ENCODE measurements at regions not wholly inside any gene's neighbourhood (a gene's known extent, or its start where the extent isn't known, plus 50 kb on each side); places are given as distances from the start of the nearest gene placed in this dataset.

GRCh38 chr6:62670490-62671223, 384.6 kb upstream of the KHDRBS2 start:
- no peak for DNase-seq

DNA sequence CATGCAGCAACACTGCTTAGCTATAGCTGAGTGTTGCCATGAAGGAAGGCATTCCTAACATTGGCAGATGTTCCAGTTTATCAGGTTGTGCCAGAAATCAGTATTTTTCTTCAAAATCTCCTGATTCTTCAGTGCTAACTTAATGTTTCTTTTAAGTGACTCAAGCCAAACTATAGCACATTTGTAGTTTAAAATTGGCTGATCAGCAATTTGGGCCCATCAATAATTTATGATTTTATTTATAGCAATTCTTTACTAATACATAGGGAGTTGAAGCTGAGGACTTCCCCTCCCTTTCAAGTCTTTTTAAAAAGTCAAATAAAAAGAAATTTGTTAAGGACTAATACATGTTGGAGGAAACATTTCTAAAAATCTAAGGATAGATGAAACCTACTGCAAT, 383.8 kb upstream of the KHDRBS2 start:
- DNase-seq: no peak

- DNase-seq: no peak
Observed at GRCh38 chr6:62652692-62653328, 366.8 kb upstream of the KHDRBS2 start.

GRCh38 chr6:62645274-62645673, 359.2 kb upstream of the KHDRBS2 start:
- no peak for DNase-seq

DNA sequence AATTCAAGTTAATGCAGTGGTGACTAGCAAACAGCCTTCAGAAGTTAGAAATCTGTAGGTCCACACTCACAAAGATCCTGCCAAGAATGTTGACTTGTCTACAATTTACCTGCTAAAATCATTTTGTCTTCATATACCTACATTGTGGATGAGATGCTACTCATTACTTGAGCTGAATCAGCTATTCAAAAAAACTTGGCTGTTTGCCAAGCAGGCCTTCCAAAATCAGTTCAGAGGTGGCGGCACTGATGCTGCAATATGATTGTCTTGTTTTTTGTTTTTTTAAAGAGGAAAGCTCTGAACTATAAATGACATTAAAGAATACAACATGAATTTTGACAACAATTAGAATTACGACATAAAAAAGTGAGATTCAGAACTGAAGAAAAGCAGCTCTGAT, 354.7 kb upstream of the KHDRBS2 start:
- no peak for DNase-seq

DNA sequence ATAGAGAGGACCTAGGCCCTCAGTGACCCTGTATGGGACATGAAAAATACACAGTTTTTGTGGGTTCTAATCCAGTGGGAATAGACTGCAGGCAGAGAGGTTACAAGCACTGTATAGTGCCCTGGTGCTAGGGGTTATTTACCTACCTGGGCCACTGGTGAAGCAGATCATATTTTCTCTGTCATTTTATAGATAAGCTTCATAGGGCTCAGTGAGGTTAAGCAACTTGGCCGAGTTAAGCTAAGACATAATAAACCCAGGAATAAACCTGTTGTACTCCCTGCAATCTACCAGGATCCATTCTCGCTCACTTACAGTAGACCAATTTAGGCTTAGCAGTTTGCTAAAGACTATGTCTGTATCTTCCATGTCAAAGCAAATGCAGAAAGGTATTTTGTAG, 340.6 kb upstream of the KHDRBS2 start:
- no peak for DNase-seq

GRCh38 chr6:62623846-62624532, 338.0 kb upstream of the KHDRBS2 start:
- no peak for DNase-seq

- no peak for DNase-seq
Observed at GRCh38 chr6:62615366-62616015, 329.5 kb upstream of the KHDRBS2 start.

GRCh38 chr6:62614442-62614841, 328.4 kb upstream of the KHDRBS2 start:
- DNase-seq: no peak

DNA sequence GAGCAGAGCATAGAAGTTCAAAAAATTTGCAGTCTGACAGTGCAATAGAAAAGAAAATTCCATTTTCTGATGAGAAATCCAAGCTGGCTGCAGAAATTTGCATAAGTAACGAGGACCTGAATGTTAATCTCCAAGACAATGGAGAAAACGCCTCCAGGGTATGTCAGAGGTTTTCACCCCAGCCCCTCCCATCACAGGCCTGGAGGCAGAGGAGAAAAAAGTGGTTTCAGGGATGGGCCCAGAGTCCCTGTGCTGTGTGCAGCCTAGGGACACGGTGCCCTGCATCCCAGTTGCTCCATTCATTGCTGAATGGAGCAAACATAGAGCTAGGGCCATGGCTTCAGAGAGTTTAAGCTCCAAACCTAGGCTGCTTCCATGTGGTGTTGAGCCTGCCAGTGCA, 327.9 kb upstream of the KHDRBS2 start:
- DNase-seq: no peak

DNA sequence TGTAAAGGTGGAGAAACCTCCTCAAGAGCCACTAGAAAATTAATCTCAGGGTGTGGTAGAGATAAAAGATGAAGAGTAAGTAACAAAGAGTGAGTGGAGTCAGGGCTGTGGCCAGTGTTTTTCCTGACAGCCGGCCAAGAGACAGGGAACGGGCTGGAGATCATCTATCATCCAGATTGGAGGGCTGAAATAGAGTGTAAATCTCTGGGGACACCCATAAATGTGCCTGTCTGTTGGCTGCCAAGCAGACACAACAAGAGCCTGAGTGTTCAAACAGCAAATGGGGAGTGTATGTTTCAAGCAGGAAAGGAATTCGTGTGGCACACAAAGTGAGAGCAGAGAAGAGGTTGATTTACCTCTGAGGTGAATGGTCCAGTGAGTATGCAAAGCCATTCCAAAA, 326.4 kb upstream of the KHDRBS2 start:
- no peak for DNase-seq

- DNase-seq: no peak
Observed at GRCh38 chr6:62570372-62570771, 284.3 kb upstream of the KHDRBS2 start.

GRCh38 chr6:62541502-62541901, 255.5 kb upstream of the KHDRBS2 start:
- no peak for DNase-seq

GRCh38 chr6:62530985-62531384, 245.0 kb upstream of the KHDRBS2 start:
- no peak for DNase-seq

- no peak for DNase-seq
Observed at GRCh38 chr6:62528894-62529526, 243.0 kb upstream of the KHDRBS2 start.

DNA sequence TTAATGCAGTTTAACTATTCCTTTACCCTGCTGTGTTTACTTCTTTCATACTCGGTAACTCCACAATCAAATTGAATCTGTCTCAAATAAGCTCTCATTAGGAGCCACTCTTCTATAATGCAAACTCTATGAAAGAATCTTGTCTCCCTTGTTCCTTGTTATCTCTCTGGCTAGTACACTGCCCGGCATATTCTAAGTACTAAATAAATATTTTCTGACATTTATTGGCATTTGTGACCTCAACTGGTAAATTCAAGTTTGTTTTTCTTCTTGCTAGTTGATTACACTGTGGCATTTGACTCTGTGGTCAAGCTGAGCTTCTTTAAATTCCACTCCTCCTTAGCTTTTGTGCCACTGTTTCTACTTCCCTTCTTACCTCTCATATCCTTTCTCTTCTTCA, 237.6 kb upstream of the KHDRBS2 start:
- DNase-seq: no peak

DNA sequence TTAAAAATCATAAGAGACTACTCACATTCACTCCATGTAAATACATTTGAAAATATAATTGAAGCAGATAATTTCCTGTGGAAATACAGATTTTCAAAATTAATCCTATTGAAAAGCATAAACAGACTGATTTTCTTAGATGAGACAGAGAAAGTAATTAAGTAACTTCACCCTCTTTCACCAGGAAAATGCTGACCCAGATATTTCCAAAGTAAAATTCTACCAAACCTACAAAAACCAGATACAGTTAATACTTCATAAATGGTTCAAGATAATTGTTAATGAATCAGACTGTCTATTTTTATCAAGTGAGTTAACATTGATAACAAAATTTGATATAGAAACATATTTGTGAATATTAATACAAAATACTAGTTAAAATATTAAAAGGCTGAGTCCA, 233.5 kb upstream of the KHDRBS2 start:
- DNase-seq: no peak

GRCh38 chr6:62516291-62517141, 230.5 kb upstream of the KHDRBS2 start:
- no peak for DNase-seq

- no peak for DNase-seq
Observed at GRCh38 chr6:62492192-62492822, 206.3 kb upstream of the KHDRBS2 start.

DNA sequence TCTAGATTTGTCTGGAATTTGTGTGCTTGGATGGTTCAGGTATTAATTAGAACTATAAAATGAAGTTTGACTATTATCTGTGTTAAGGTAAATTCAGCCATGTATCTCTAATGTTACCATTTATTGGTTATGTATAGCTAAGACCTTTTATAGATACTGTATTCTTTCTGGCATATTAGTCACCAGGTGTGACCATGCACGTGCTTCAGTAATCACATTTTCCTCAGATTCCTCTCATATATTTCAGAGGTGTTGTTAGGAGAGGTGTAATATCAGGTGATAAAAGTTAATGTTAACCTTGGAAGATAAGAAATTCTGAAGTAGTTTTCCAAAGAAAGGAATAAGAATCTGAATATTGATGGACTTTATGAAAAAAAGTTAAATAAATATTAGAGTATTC, 194.5 kb upstream of the KHDRBS2 start:
- DNase-seq: no peak

- no peak for DNase-seq
Observed at GRCh38 chr6:62479697-62480220, 193.7 kb upstream of the KHDRBS2 start.
